BE2C (cell line): ENCODE measurements at regions not wholly inside any gene's neighbourhood (a gene's known extent, or its start where the extent isn't known, plus 50 kb on each side); places are given as distances from the start of the nearest gene placed in this dataset.

Source experiments
- DNase-seq: peaks from one replicate; pipeline ENCODE4 v3.0.0-alpha.2; 2020
- H3K27me3 ChIP-seq: fragments of 250-450 bp; sonication (Bioruptor Pico); 2 replicates; pipeline ENCODE4 v1.5.1; 2020; ENCODE audit warnings: mild to moderate bottlenecking
- H3K36me3 ChIP-seq: fragments of 250-450 bp; sonication (Bioruptor Pico); 2 replicates; pipeline ENCODE4 v1.5.1; 2020; ENCODE audit warnings: mild to moderate bottlenecking
- H3K4me1 ChIP-seq: fragments of 250-450 bp; sonication (Bioruptor Pico); 2 replicates; pipeline ENCODE4 v1.5.1; 2020
- H3K4me3 ChIP-seq: 2 replicates; pipeline ENCODE4 v1.5.1; 2011; ENCODE audit warnings: low read depth, low read length
- H3K9me3 ChIP-seq: fragments of 250-450 bp; sonication (Bioruptor Pico); 2 replicates; pipeline ENCODE4 v1.5.1; 2020
- CTCF ChIP-seq: IDR thresholded peaks from 2 replicates; pipeline ENCODE4 v1.5.1; 2012; ENCODE audit warnings: mild to moderate bottlenecking, low read depth, low read length

GRCh38 chr2:5111581-5111980, 580.6 kb upstream of the SOX11 start:
- no peak for DNase-seq
- Histone ChIP-seq H3K4me1 (no peaks in the 10 kb centered on the region), H3K27me3 (no peaks in the 10 kb centered on the region), H3K9me3 (no peaks in the 10 kb centered on the region), H3K4me3 (no peak overlapping the region), H3K36me3 (no peaks in the 10 kb centered on the region)
- TF ChIP-seq CTCF: no peak

DNA sequence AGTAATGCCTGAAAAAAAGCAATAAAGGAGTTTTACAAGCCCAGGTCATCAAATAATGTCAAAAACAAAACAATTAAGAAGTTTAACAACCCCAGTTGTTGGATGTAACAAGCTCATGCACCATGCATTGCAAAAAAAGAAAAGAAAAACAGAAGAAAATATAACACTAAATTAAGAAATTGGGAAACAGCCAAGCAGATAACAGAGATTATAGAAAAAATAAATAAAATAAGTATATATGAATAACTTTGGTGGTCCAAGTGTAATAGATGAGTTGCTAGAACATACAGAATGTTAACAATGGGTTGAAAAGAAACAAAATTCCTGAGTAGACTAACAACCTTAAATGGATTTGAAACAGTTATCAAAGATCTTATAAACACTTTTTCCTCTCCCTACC, 573.1 kb upstream of the SOX11 start:
- TF ChIP-seq CTCF: no peak
- H3K4me1 ChIP-seq: no peaks in the 10 kb centered on the region
- H3K9me3 ChIP-seq: no peaks in the 10 kb centered on the region
- no peak overlapping the region for H3K4me3 ChIP-seq
- H3K36me3 ChIP-seq: no peaks in the 10 kb centered on the region
- no peak for DNase-seq
- no peaks in the 10 kb centered on the region for H3K27me3 ChIP-seq

GRCh38 chr2:5121121-5121520, 571.1 kb upstream of the SOX11 start:
- no peaks in the 10 kb centered on the region for H3K9me3 ChIP-seq
- H3K36me3 ChIP-seq: no peaks in the 10 kb centered on the region
- no peaks in the 10 kb centered on the region for H3K4me1 ChIP-seq
- no peaks in the 10 kb centered on the region for H3K27me3 ChIP-seq
- no peak overlapping the region for H3K4me3 ChIP-seq
- DNase-seq: no peak
- TF ChIP-seq CTCF: no peak

GRCh38 chr2:5121642-5122041, 570.5 kb upstream of the SOX11 start:
- TF ChIP-seq CTCF: no peak
- H3K9me3 ChIP-seq: no peaks in the 10 kb centered on the region
- H3K27me3 ChIP-seq: no peaks in the 10 kb centered on the region
- H3K36me3 ChIP-seq: no peaks in the 10 kb centered on the region
- no peak overlapping the region for H3K4me3 ChIP-seq
- H3K4me1 ChIP-seq: no peaks in the 10 kb centered on the region
- no peak for DNase-seq

GRCh38 chr2:5123582-5124196, 568.5 kb upstream of the SOX11 start:
- TF ChIP-seq CTCF: no peak
- no peaks in the 10 kb centered on the region for H3K9me3 ChIP-seq
- H3K27me3 ChIP-seq: no peaks in the 10 kb centered on the region
- H3K4me1 ChIP-seq: no peaks in the 10 kb centered on the region
- H3K36me3 ChIP-seq: no peaks in the 10 kb centered on the region
- no peak overlapping the region for H3K4me3 ChIP-seq
- no peak for DNase-seq

DNA sequence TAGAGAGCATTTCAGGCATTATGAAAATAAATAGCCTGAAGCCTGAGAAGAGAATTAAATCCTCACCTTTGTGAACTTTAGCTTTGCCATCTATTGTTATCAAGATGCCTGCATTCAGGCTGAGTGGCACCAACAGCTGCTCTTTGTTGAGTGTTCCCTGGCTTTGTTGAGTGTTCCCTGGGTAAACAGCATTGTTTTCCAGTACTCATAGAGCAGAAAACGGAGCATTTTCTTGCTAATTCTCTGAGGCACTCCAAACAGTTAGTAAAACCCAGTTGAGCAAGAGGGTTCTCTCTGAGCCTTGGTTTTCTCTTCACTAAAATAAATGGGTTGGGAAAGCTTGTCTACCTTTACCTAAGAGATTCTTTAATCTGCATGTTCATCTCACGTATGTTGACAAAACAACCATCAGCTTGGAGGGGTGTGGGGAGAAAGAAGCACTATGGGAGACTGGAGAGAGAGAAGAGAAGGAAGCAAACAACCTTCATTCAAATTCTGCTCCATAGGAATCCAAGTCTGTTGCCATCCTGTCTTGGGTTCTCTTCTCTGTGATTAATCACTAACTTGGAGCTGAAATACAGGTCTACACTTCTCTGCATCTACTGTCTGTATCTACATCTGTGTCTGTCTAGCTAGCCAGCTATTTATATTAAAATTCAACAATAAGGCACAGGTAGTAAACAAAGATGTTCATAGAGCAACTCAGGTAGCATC, 567.0 kb upstream of the SOX11 start:
- Histone ChIP-seq H3K27me3 (no peaks in the 10 kb centered on the region), H3K36me3 (no peaks in the 10 kb centered on the region), H3K9me3 (no peaks in the 10 kb centered on the region), H3K4me3 (no peak overlapping the region), H3K4me1 (no peaks in the 10 kb centered on the region)
- no peak for DNase-seq
- no peak for TF ChIP-seq CTCF
